Activated CD4-positive, alpha-beta memory T cell treated with anti-CD3 and anti-CD28 coated beads for 36 hours (primary cell): ENCODE measurements at regions not wholly inside any gene's neighbourhood (a gene's known extent, or its start where the extent isn't known, plus 50 kb on each side); places are given as distances from the start of the nearest gene placed in this dataset.

Experiments used
- CTCF ChIA-PET: fragments of 350-600 bp; sonication (Branson Sonifier 250); formaldehyde crosslinking; loops from one replicate; lab custom pipeline; 2021; ENCODE audit warnings: antibody characterized with exemption, inconsistent platforms; lab: Charles Lee
- POLR2A ChIA-PET: fragments of 350-600 bp; sonication (Branson Sonifier 250); formaldehyde crosslinking; loops from one replicate; lab custom pipeline; 2021; ENCODE audit warnings: antibody characterized with exemption; lab: Charles Lee
- DNase-seq: peaks from one replicate; pipeline ENCODE4 v3.0.0-alpha.2; 2020
- H3K27ac Mint-ChIP-seq: one replicate; pipeline ENCODE4 v1.8.0; 2021; ENCODE audit warnings: mixed read lengths
- H3K27me3 Mint-ChIP-seq: one replicate; pipeline ENCODE4 v1.8.0; 2021; ENCODE audit warnings: mixed read lengths
- H3K36me3 Mint-ChIP-seq: one replicate; pipeline ENCODE4 v1.8.0; 2021; ENCODE audit warnings: mixed read lengths
- H3K4me1 Mint-ChIP-seq: one replicate; pipeline ENCODE4 v1.8.0; 2021; ENCODE audit warnings: low read depth, mixed read lengths
- H3K4me3 Mint-ChIP-seq: one replicate; pipeline ENCODE4 v1.8.0; 2021; ENCODE audit warnings: mild to moderate bottlenecking, mixed read lengths
- H3K9me3 Mint-ChIP-seq: one replicate; pipeline ENCODE4 v1.8.0; 2021; ENCODE audit warnings: mixed read lengths
- intact Hi-C: fragments of 100-400 bp; cut with micrococcal nuclease; formaldehyde crosslinking; loops from one replicate; pipeline ENCODE4 v1.15.1; 2023

DNA sequence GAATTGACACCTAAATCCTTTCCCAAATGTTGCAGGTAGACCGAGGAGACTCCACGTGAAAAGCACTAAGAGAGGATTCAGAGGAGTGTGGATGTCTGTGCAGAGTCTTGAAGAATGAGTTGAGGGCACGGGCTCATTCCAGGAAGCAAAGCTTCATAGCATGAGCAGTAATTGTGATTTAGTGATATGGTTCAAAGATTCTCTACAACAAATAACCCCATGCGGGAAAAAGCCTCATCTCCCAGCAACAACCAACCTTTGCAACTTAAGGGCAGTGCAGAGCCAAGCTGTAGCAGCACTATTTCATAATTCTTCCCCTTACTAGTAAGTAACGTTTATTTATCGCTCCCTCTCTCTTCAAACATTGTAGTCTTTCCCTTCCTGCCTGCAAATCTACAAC lies 87.5 kb upstream of the CLMP start:
- no peak overlapping the region for H3K4me3 Mint-ChIP-seq
- no peak overlapping the region for H3K27ac Mint-ChIP-seq
- no peaks in the 10 kb centered on the region for H3K4me1 Mint-ChIP-seq
- DNase-seq, result no peak
- POLR2A ChIA-PET, result no interaction called here
- H3K36me3 Mint-ChIP-seq, result no peaks in the 10 kb centered on the region
- CTCF ChIA-PET, result interaction anchor here (1.4 kb wide), 1 partner anchor 21 kb away, joined by 5 read pairs; no protein-coding TSS in a partner anchor
- intact Hi-C loops, result no loop called here
- peaks cover 25% of the 10 kb centered on the region for H3K27me3 Mint-ChIP-seq
- peaks cover 5% of the 10 kb centered on the region for H3K9me3 Mint-ChIP-seq

DNA sequence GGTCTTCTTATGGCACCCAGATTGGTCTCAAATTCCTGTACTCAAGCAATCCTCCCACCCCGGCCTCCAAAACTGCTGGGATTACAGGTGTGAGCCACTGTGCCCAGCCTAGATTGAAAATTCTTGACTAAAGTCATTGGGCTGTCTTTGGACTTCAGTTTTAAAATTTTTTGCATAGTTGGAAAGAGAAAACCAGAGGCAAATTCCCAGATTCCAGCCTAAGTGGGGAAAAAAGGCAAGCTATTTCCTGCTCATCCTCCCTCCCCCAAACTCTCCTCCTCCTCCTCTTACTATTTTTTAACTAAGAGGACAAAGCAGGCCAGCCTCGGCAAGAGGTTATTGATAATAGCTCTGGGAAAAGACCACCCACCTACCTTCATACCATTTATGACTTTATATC lies 78.6 kb upstream of the CLMP start:
- Mint-ChIP-seq H3K27me3 (peaks cover 3% of the 10 kb centered on the region), H3K4me1 (no peaks in the 10 kb centered on the region), H3K4me3 (no peak overlapping the region), H3K36me3 (no peaks in the 10 kb centered on the region), H3K27ac (no peak overlapping the region), H3K9me3 (no peaks in the 10 kb centered on the region)
- no peak for DNase-seq
- POLR2A ChIA-PET, result no interaction called here
- CTCF ChIA-PET, result interaction anchor here (1.4 to 3.1 kb wide), 2 partner anchors 12 to 26 kb away, joined by 6 to 18 read pairs; no protein-coding TSS in a partner anchor
- intact Hi-C loops, result no loop called here

DNA sequence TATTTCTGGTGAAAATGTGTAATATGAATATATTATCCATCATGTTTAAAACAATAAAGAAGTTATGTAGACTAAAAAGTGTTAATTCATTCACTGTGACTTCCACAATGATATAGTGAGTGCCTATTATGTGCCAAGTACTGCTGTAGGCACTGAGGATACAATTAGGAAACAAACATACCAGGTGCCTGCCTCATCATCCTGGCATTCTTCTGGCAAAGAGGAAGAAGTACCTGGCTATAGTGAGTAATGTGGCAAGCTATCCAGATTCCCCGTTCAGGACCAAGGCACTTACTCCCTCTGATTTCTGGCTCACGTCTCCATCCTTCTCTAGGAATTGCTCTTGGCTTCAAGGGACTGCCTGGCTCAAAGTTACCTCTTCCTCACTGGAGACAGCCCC lies 77.5 kb upstream of the CLMP start:
- ChIA-PET POLR2A (no interaction called here), CTCF (interaction anchor here (1.4 to 3.1 kb wide), 2 partner anchors 11 to 25 kb away, joined by 6 to 18 read pairs; no protein-coding TSS in a partner anchor)
- no peaks in the 10 kb centered on the region for H3K27me3 Mint-ChIP-seq
- intact Hi-C loops, result no loop called here
- no peak overlapping the region for H3K27ac Mint-ChIP-seq
- H3K4me3 Mint-ChIP-seq, result no peak overlapping the region
- H3K4me1 Mint-ChIP-seq, result no peaks in the 10 kb centered on the region
- H3K9me3 Mint-ChIP-seq, result no peaks in the 10 kb centered on the region
- no peak for DNase-seq
- no peaks in the 10 kb centered on the region for H3K36me3 Mint-ChIP-seq

DNA sequence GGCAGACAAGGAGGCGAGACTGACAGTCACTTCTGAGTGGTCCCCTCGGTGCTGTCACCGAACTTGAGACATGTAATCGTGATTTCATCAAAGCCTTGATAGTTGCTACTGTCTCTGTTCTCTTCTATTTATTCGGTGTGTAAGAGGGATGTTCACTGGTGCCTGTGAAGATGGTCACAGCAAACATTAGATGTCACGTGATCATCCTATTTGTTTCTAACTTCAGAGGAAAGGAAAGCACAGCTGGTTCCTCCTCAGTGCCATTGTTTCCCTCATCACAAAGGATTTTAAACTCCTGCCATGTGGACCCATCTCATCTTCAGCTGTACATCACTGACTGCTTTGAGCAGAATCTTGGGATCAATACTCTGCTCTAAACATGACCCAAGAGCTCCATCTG lies 73.1 kb upstream of the CLMP start:
- Mint-ChIP-seq H3K4me3 (no peak overlapping the region), H3K36me3 (no peaks in the 10 kb centered on the region), H3K4me1 (no peaks in the 10 kb centered on the region), H3K9me3 (no peaks in the 10 kb centered on the region), H3K27ac (no peak overlapping the region), H3K27me3 (peaks cover 6% of the 10 kb centered on the region)
- DNase-seq, result no peak
- ChIA-PET CTCF (interaction anchor here (0.7 kb wide), 1 partner anchor 21 kb away, joined by 3 read pairs; no protein-coding TSS in a partner anchor), POLR2A (no interaction called here)
- intact Hi-C loops, result no loop called here

DNA sequence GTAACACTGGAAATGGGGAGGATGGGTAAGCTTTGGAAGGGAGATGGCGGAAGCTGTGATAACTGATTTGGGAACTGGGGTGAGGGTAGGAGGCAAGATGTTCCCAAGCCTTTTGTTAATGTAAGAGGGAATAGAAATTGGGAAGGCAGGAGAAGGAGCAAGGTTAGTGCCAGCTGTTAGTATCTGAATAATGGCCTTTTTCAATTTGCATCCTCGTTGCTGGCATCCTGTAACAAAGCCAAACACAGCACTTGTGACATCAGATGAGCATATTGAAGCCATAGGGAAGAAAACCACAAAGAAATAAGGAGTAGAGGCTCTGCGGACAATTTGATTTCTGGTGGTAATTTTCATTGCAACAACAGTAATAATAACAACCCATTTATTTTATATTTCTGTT lies 70.9 kb upstream of the CLMP start:
- H3K4me3 Mint-ChIP-seq, result no peak overlapping the region
- H3K4me1 Mint-ChIP-seq, result no peaks in the 10 kb centered on the region
- peaks cover 11% of the 10 kb centered on the region for H3K27me3 Mint-ChIP-seq
- intact Hi-C loops, result no loop called here
- POLR2A ChIA-PET, result no interaction called here
- H3K36me3 Mint-ChIP-seq, result no peaks in the 10 kb centered on the region
- DNase-seq, result no peak
- no peak overlapping the region for H3K27ac Mint-ChIP-seq
- H3K9me3 Mint-ChIP-seq, result no peaks in the 10 kb centered on the region
- CTCF ChIA-PET, result no interaction called here

DNA sequence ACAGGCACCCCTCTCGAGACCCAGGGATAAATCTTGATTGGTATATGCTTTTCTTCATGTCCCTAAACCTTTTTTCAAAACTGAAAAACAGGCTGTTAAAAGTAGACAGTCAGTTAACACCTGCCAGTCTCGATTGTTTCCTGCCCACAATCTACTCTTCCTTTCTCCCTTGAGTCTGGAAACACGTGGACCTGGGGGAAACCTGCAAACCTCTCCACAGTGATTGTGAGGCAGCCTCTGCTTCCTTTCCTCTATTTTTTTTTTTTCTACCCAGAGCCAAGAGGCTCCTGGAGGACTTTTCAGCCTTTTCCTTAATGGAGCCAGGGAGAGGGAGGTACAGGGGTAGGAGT lies 69.4 kb upstream of the CLMP start:
- Mint-ChIP-seq H3K9me3 (no peaks in the 10 kb centered on the region), H3K27ac (no peak overlapping the region), H3K27me3 (peaks cover 13% of the 10 kb centered on the region), H3K36me3 (no peaks in the 10 kb centered on the region), H3K4me1 (no peaks in the 10 kb centered on the region), H3K4me3 (no peak overlapping the region)
- no peak for DNase-seq
- ChIA-PET POLR2A (no interaction called here), CTCF (no interaction called here)
- intact Hi-C loops, result no loop called here

DNA sequence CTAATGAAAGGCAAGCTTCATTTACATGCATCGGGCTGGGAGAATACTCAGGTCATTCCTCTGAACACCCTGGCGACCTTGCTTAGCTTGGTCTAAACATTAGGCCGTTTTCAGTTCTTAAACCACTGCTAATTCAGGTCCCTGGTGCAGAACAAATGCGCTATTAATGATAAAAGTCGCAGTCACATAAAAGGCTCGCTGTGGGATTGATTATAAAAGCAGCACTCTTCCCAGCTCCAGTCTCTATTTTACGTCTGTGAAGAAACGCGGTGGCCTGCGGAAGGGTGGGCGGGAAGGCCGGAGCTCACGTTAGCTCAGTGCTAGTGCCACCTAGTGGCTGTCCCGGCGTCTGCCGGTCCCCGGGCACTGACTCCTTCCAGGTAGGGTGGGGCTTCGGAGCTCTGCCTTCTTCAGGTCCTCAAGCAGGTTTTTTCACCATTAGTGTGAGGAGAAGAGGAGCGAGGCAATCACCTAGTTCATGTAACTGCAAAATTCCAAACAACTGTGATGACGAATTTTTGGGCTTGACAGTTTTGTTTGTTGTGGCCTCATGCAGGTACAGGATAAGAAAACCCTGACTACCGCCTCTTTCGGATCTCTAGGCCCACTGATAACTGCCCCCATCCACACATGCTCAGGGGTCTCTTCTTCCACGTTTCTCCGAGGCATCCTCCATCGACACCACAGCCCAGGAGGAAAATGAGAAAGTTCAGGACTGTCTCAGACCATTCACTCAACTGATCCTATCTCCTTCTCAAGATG lies 66.5 kb upstream of the CLMP start:
- ChIA-PET CTCF (interaction anchor here (0.6 to 2.6 kb wide), 55 partner anchors 8 to 582 kb away, joined by 3 to 36 read pairs (median 4); no protein-coding TSS in a partner anchor), POLR2A (no interaction called here)
- H3K27me3 Mint-ChIP-seq, result peaks cover 13% of the 10 kb centered on the region
- no peak overlapping the region for H3K4me3 Mint-ChIP-seq
- peaks cover 14% of the 10 kb centered on the region for H3K9me3 Mint-ChIP-seq
- peak; percentile 82 for DNase-seq
- no peaks in the 10 kb centered on the region for H3K36me3 Mint-ChIP-seq
- no peak overlapping the region for H3K27ac Mint-ChIP-seq
- intact Hi-C loops, result no loop called here
- H3K4me1 Mint-ChIP-seq, result no peaks in the 10 kb centered on the region

GRCh38 chr11:123260511-123261211 lies 65.6 kb upstream of the CLMP start:
- Mint-ChIP-seq H3K27me3 (peaks cover 13% of the 10 kb centered on the region), H3K4me1 (no peaks in the 10 kb centered on the region), H3K36me3 (no peaks in the 10 kb centered on the region), H3K27ac (no peak overlapping the region), H3K4me3 (no peak overlapping the region), H3K9me3 (peaks cover 14% of the 10 kb centered on the region)
- ChIA-PET CTCF (interaction anchor here (0.6 to 2.6 kb wide), 50 partner anchors 9 to 583 kb away, joined by 3 to 36 read pairs (median 4); no protein-coding TSS in a partner anchor), POLR2A (no interaction called here)
- no peak for DNase-seq
- intact Hi-C loops, result no loop called here

DNA sequence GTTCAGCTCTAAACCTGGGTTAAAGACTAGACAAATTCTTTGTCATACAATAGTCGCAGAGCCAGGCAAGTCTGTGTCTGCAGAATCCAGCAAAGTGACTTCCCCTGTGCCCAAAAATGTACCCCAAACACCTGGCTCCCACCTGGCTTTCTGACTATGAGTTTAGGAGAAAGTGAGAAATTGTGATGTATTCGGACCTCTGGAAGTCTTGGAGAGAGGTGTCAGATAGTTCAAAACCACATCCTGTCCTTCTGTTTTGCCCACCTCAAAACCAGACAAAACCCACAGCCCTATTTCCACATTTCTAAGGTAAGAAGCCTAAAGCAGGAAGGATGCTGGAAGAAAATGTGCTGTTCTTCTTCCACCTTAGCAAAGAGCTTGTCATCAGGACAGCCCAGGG lies 63.8 kb upstream of the CLMP start:
- intact Hi-C loops, result no loop called here
- POLR2A ChIA-PET, result no interaction called here
- no peak overlapping the region for H3K27ac Mint-ChIP-seq
- no peak overlapping the region for H3K4me3 Mint-ChIP-seq
- H3K9me3 Mint-ChIP-seq, result peaks cover 14% of the 10 kb centered on the region
- no peaks in the 10 kb centered on the region for H3K36me3 Mint-ChIP-seq
- peaks cover 7% of the 10 kb centered on the region for H3K27me3 Mint-ChIP-seq
- CTCF ChIA-PET, result interaction anchor here (3.0 kb wide), 1 partner anchor 12 kb away, joined by 17 read pairs; no protein-coding TSS in a partner anchor
- no peaks in the 10 kb centered on the region for H3K4me1 Mint-ChIP-seq
- no peak for DNase-seq

DNA sequence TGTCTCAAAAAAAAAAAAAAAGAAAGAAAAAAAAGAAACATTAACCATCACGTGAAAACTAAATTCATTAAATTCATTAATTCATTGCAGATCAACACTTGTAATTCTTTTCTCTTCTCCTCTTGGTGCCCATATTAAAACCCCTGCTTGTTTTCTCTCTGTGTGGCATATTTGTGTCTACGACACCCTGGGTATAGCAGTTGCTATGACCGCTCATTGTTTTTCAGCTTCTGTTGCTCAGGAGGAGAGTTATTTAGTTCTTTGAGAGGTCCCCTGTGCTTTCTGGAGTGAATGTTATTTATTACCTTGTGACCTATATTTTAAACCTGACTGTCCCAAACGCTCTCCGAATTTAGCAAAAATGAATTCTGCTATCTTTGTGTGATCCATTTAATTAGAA lies 62.3 kb upstream of the CLMP start:
- Mint-ChIP-seq H3K27me3 (peaks cover 1% of the 10 kb centered on the region), H3K36me3 (no peaks in the 10 kb centered on the region), H3K4me1 (no peaks in the 10 kb centered on the region), H3K27ac (no peak overlapping the region), H3K4me3 (no peak overlapping the region), H3K9me3 (peaks cover 14% of the 10 kb centered on the region)
- intact Hi-C loops, result no loop called here
- POLR2A ChIA-PET, result no interaction called here
- CTCF ChIA-PET, result interaction anchor here (1.2 to 3.5 kb wide), 4 partner anchors 11 to 221 kb away, joined by 3 to 17 read pairs (median 8); no protein-coding TSS in a partner anchor
- DNase-seq, result no peak

DNA sequence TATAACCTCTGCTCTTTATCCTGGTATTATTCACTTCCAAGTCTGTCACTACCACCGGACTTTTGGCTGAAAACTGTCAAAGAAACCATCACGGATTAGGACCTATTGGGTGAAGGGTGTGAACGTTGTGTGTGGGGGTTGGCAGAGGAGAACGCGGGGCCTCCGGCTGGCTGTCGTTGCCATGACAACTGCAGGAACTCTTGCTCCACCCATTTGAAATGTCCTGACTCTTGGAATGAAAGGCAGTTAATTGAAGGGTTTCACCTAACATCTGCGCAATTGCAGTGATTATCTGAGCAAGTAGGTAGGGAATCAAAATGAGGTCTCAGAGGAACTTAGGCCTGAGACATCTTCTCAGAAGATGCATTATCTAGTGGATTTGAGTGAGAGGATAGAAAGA lies 60.9 kb upstream of the CLMP start:
- Mint-ChIP-seq H3K4me3 (no peak overlapping the region), H3K4me1 (no peaks in the 10 kb centered on the region), H3K27me3 (peaks cover 1% of the 10 kb centered on the region), H3K36me3 (no peaks in the 10 kb centered on the region), H3K27ac (no peak overlapping the region), H3K9me3 (peaks cover 14% of the 10 kb centered on the region)
- intact Hi-C loops, result no loop called here
- no peak for DNase-seq
- ChIA-PET POLR2A (no interaction called here), CTCF (interaction anchor here (1.4 to 3.5 kb wide), 2 partner anchors 9 to 145 kb away, joined by 7 to 12 read pairs; no protein-coding TSS in a partner anchor)

DNA sequence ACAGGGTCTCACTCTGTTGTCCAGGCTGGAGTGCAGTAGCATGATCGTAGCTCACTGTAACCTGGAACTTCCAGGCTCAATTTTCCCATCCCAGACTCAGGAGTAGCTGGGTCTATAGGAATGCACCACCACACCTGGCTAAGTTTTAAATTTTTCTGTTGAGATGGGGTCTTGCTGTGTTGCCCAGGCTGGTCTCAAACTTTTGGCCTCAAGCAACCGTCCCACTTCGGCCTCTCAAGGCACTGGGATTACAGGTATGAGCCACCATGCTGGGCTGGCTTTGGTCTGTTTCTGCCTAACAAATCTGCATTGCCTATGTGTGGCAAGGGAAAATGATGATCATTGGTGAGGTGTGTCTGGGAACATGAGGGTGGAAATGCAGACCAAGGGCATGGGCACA lies 59.3 kb upstream of the CLMP start:
- H3K27ac Mint-ChIP-seq, result no peak overlapping the region
- intact Hi-C loops, result no loop called here
- ChIA-PET POLR2A (no interaction called here), CTCF (interaction anchor here (1.2 to 3.5 kb wide), 2 partner anchors 143 to 234 kb away, joined by 3 to 12 read pairs; no protein-coding TSS in a partner anchor)
- peaks cover 14% of the 10 kb centered on the region for H3K9me3 Mint-ChIP-seq
- no peak for DNase-seq
- no peaks in the 10 kb centered on the region for H3K36me3 Mint-ChIP-seq
- no peaks in the 10 kb centered on the region for H3K4me1 Mint-ChIP-seq
- H3K27me3 Mint-ChIP-seq, result no peaks in the 10 kb centered on the region
- H3K4me3 Mint-ChIP-seq, result no peak overlapping the region
